Mesothelial cell of epicardium (in vitro differentiated cells): ENCODE measurements at regions not wholly inside any gene's neighbourhood (a gene's known extent, or its start where the extent isn't known, plus 50 kb on each side); places are given as distances from the start of the nearest gene placed in this dataset.

Experiments used
- DNase-seq, 2 experiments: peaks; one replicate each; pipeline ENCODE4 v3.0.0; 2021; ENCODE audit warnings: low spot score in 2 of 2; ENCODE audit not compliant: unreplicated experiment in 2 of 2
- H3K27ac Mint-ChIP-seq: 2 replicates; pipeline ENCODE4 v1.8.0; 2021; ENCODE audit warnings: mixed read lengths
- H3K27me3 Mint-ChIP-seq: 2 replicates; pipeline ENCODE4 v1.8.0; 2021; ENCODE audit warnings: low read depth, mixed read lengths
- H3K36me3 Mint-ChIP-seq: 2 replicates; pipeline ENCODE4 v1.8.0; 2021; ENCODE audit warnings: mixed read lengths
- H3K4me1 Mint-ChIP-seq: 2 replicates; pipeline ENCODE4 v1.8.0; 2021; ENCODE audit warnings: mixed read lengths
- H3K4me3 Mint-ChIP-seq: 2 replicates; pipeline ENCODE4 v1.8.0; 2021; ENCODE audit warnings: mild to moderate bottlenecking, moderate library complexity, mixed read lengths
- H3K9me3 Mint-ChIP-seq: 2 replicates; pipeline ENCODE4 v1.8.0; 2021; ENCODE audit warnings: mixed read lengths
- TF ChIP-seq, protein P1 (sequence below): fragments of 200-600 bp; sonication (generic); IDR thresholded peaks from one replicate; pipeline ENCODE4 v1.5.0; 2021; ENCODE audit warnings: antibody characterized with exemption; ENCODE audit not compliant: unreplicated experiment

DNA sequence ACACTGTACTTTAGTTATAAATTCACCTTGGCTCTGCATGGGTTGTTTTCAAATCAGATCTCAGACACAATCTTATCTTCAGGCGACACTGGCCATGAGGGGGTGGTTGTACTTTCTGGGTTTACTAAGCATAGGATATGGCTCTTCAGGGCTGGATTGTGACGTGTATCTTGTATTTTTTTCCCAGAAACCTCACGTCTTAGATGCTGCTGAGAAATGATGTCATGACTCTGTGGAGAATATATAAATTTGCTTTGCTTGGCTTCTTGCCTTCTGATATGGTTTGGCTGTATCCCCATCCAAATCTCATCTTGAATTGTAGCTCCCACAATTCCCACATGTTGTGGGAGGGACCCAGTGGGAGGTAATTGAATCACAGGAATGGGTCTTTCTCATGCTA, 82.8 kb upstream of the VSTM5 start:
- no peaks in the 10 kb centered on the region for H3K4me1 Mint-ChIP-seq
- peaks cover 4% of the 10 kb centered on the region for H3K9me3 Mint-ChIP-seq
- no peak overlapping the region for H3K4me3 Mint-ChIP-seq
- H3K36me3 Mint-ChIP-seq = no peaks in the 10 kb centered on the region
- DNase-seq = no peak
- H3K27ac Mint-ChIP-seq = no peak overlapping the region
- TF ChIP-seq, protein P1, sequence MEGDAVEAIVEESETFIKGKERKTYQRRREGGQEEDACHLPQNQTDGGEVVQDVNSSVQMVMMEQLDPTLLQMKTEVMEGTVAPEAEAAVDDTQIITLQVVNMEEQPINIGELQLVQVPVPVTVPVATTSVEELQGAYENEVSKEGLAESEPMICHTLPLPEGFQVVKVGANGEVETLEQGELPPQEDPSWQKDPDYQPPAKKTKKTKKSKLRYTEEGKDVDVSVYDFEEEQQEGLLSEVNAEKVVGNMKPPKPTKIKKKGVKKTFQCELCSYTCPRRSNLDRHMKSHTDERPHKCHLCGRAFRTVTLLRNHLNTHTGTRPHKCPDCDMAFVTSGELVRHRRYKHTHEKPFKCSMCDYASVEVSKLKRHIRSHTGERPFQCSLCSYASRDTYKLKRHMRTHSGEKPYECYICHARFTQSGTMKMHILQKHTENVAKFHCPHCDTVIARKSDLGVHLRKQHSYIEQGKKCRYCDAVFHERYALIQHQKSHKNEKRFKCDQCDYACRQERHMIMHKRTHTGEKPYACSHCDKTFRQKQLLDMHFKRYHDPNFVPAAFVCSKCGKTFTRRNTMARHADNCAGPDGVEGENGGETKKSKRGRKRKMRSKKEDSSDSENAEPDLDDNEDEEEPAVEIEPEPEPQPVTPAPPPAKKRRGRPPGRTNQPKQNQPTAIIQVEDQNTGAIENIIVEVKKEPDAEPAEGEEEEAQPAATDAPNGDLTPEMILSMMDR = no peak
- peaks cover 46% of the 10 kb centered on the region for H3K27me3 Mint-ChIP-seq

DNA sequence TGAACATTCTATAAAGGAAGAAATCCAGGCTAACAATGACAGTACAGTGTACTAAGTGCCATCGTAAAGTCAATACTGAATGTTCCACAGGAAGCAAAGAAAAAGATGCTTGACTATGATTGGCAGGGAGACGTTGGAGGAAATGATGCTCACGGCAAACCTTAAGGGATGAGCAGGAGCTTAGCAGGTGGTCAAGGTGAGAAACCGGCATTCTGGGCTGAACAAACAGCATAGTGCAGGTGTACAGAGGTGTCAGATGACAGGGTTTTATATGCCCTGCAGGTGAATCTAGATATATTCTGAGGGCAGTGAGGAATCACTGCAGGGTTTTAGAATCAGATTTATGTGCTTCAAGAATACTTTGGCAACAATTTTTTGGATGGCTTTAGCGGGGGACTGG, 85.3 kb upstream of the HEPHL1 start:
- Mint-ChIP-seq H3K4me3 (no peak overlapping the region), H3K9me3 (no peaks in the 10 kb centered on the region), H3K4me1 (no peaks in the 10 kb centered on the region), H3K36me3 (no peaks in the 10 kb centered on the region), H3K27me3 (peaks cover 46% of the 10 kb centered on the region), H3K27ac (no peak overlapping the region)
- DNase-seq = no peak
- TF ChIP-seq, protein P1 = no peak

DNA sequence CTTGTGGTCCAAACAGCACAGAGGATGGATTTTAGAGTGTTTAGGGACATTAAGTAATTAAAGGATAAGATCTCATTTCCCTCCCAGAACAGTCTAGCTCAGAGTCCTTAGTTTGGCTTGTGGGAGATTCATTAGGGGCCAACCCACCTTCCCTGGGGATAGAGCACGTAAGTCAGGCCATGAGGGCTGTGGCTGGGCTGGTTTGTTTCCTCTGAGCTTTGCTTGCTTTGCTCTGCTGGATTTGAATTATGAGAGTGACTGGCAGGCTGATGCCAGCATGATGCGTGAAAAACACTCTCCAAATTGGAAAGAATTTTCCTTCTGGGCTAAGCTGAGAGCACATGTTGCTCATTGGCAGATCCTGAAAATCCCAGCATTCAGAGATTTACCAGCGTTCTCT, 84.7 kb upstream of the HEPHL1 start:
- TF ChIP-seq, protein P1 = no peak
- Mint-ChIP-seq H3K4me1 (no peaks in the 10 kb centered on the region), H3K27me3 (peaks cover 43% of the 10 kb centered on the region), H3K9me3 (no peaks in the 10 kb centered on the region), H3K36me3 (no peaks in the 10 kb centered on the region), H3K4me3 (no peak overlapping the region), H3K27ac (no peak overlapping the region)
- DNase-seq = no peak

DNA sequence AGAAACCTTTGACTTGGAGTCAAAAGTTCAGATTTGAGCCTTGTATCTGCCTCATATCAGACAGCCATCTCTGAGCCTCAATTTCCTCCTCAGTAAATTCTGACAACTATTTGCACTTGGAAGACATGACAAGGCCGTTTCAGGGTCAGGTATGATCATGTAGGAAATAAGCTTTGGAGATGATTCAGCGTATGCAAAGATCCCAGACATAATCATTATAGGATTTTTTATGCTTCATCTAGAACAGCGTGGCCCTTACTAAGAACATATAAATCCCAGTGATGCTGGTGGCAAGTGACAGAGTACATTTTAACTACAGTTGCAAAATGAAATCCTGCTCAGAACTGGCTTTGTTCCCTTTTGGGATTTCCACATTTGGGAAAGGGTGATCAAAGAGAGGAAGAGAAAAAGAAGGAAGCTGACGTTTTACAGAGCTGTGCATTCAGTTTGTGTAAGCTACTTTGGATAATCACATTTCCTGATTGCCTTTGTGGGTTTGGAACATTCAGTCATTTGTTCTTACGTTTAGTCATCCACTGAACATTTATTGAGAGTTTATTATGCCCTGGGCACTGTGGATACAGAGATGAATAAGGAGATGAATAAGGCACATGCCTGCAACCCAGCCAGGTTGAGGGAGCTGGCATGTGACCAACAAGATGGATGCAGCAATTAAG, 81.9 kb upstream of the HEPHL1 start:
- no peaks in the 10 kb centered on the region for H3K4me1 Mint-ChIP-seq
- H3K36me3 Mint-ChIP-seq = no peaks in the 10 kb centered on the region
- no peak overlapping the region for H3K4me3 Mint-ChIP-seq
- H3K27ac Mint-ChIP-seq = no peak overlapping the region
- DNase-seq = no peak
- no peaks in the 10 kb centered on the region for H3K9me3 Mint-ChIP-seq
- H3K27me3 Mint-ChIP-seq = peaks cover 23% of the 10 kb centered on the region
- TF ChIP-seq, protein P1 = no peak

DNA sequence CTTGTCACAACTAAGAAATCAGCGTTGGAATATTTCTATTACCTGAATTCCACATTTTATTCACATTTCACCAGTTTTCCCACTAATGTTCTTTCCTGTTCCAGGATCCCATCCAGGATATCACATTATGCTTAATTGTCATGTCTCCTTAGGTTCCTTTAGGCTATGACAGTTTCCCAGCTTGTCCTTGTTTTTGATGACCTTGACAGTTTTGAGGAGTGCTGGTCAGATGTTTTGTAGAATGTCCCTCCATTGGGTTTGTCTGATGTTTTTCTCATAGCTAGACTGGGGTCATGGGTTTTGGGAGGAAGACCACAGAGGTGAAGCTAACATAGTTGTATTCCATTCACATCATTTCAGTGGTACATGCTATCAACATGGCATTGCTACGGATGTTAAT, 80.8 kb upstream of the HEPHL1 start:
- no peak overlapping the region for H3K27ac Mint-ChIP-seq
- H3K36me3 Mint-ChIP-seq = no peaks in the 10 kb centered on the region
- H3K4me3 Mint-ChIP-seq = no peak overlapping the region
- H3K27me3 Mint-ChIP-seq = peaks cover 16% of the 10 kb centered on the region
- TF ChIP-seq, protein P1 = no peak
- no peaks in the 10 kb centered on the region for H3K9me3 Mint-ChIP-seq
- no peak for DNase-seq
- no peaks in the 10 kb centered on the region for H3K4me1 Mint-ChIP-seq

DNA sequence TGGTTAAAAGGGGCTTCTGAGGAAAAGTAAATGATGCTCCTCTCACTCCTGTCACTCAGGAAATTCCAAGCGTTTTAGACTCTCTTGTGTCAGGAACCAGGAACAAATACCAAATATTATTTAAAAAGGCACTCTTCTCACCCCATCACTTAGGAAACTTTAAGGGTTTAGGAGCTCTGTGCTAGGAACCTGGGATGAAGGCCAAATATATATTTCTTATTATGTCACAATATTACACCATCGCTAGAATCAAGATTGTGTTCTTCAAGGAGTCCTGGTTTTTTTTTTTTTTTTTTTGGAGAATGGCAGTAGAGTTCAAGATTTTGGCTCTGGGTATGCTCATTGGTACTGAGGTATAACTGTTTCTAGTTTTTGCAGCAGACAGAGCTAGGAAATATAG, 79.0 kb upstream of the HEPHL1 start:
- no peak overlapping the region for H3K27ac Mint-ChIP-seq
- H3K27me3 Mint-ChIP-seq = peaks cover 7% of the 10 kb centered on the region
- no peak for DNase-seq
- TF ChIP-seq, protein P1 = no peak
- no peaks in the 10 kb centered on the region for H3K4me1 Mint-ChIP-seq
- no peaks in the 10 kb centered on the region for H3K36me3 Mint-ChIP-seq
- H3K4me3 Mint-ChIP-seq = no peak overlapping the region
- H3K9me3 Mint-ChIP-seq = no peaks in the 10 kb centered on the region
